WI38 (cell line): ENCODE measurements at regions not wholly inside any gene's neighbourhood (a gene's known extent, or its start where the extent isn't known, plus 50 kb on each side); places are given as distances from the start of the nearest gene placed in this dataset.

Source experiments
- H3K4me3 ChIP-seq: 2 replicates; pipeline ENCODE4 v1.5.1; 2011; ENCODE audit warnings: low read depth, mild to moderate bottlenecking, control low read depth, low read length
- CTCF ChIP-seq: IDR thresholded peaks from 2 replicates; pipeline ENCODE4 v1.5.1; 2012; ENCODE audit warnings: low read depth, mild to moderate bottlenecking, control low read depth, low read length

DNA sequence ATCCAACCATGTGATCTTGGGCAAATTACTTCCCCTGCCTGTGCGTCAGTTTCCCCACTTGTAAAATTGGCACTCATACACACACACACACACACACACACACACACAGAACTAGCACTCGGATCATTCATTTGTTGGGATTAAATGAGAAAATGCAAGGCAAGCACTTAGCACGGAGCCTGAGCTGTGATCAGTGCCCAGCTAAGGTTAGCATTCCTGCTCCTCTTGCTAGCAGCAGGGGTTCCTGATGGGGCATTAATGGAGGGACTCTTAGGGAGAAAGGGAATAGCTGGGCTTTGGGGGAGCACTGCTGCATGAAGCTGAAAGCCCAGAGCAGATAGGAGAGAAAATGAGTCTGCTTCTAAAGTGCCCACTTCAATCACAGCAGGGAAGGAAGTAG, 187.7 kb upstream of the C2CD4B start:
- H3K4me3 ChIP-seq = no peak overlapping the region
- TF ChIP-seq CTCF = no peak

DNA sequence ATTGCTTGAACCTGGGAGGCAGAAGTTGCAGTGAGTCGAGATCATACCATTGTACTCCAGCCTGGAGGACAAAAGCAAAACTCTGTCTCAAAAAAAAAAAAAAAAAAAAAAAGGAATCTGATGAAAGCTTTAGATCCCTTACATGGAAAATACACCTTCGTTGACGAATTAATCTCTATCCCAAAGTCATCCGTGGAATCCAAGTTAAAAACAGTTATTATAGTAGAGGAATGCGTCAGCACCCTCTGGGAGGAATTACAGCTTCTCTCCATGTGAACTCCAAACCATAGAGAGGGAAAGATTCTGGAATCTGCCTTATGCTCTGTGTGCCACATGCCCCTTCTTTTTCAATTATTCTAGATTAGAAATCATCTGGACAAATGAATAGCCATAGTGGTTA, 192.3 kb upstream of the C2CD4B start:
- H3K4me3 ChIP-seq = no peak overlapping the region
- no peak for TF ChIP-seq CTCF

- no peak overlapping the region for H3K4me3 ChIP-seq
- no peak for TF ChIP-seq CTCF
Observed at GRCh38 chr15:62359416-62359815, 194.3 kb upstream of the C2CD4B start.

GRCh38 chr15:62360332-62361097, 195.4 kb upstream of the C2CD4B start:
- no peak for TF ChIP-seq CTCF
- no peak overlapping the region for H3K4me3 ChIP-seq

DNA sequence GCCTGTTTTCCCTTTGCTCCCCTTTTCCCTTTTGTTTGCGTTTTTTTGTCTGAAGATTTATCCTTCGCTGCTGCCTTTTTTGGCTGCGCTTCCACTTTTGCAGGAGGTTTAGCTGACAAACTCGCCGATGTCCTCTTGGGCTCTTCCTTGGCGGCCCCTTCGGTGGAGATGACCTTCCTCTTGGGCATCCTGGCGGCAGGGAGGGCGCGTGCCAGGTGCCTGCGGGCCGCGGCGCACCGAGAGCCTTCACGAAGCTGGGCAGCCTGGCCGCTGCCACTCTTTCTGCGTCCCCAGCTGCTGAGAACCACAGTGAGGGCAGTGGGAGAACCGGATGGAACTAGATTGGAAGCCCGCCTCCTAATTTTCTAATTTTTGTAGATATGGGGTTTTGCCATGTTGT, 197.1 kb upstream of the C2CD4B start:
- no peak for TF ChIP-seq CTCF
- no peak overlapping the region for H3K4me3 ChIP-seq

- H3K4me3 ChIP-seq = no peak overlapping the region
- TF ChIP-seq CTCF = no peak
Observed at GRCh38 chr15:62362608-62363007, 197.5 kb upstream of the C2CD4B start.

DNA sequence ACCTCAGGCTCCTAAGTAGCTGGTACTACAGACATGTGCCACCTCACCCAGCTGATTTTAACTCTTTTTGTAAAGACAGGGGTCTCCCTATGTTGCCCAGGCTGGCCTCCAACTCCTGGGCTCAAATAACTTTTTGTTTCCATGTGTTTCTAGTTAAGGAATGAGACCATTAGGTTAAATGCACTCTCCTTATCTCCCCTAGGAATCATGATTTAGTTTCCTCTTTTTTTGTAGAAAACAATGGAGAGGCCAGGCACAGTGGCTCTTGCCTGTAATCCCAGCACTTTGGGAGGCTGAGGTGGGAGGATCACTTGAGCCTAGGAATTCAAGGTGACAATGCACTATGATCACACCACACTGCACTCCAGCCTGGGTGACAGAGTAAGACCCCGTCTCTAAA, 198.8 kb upstream of the C2CD4B start:
- TF ChIP-seq CTCF = no peak
- H3K4me3 ChIP-seq = no peak overlapping the region
